MCF 10A (cell line): ENCODE measurements at regions not wholly inside any gene's neighbourhood (a gene's known extent, or its start where the extent isn't known, plus 50 kb on each side); places are given as distances from the start of the nearest gene placed in this dataset.

Source experiments
- BruUV-seq: library from RNA; stranded (reverse); fragments of 400-500 nt; replicated peaks from 2 replicates; lab custom pipeline; 2021; lab: Mats Ljungman, UMichigan
- CTCF ChIA-PET: fragments of 300-600 bp; sonication (Branson Sonifier 250); formaldehyde crosslinking; extraction: SDS; loops from one replicate; lab custom pipeline; 2021; ENCODE audit warnings: antibody characterized with exemption, inconsistent platforms; lab: Yijun Ruan, JAX
- POLR2A ChIA-PET: fragments of 300-600, 350-650 bp; sonication (Branson Sonifier 250); formaldehyde crosslinking; extraction: SDS; loops from one replicate; lab custom pipeline; 2020; ENCODE audit warnings: antibody characterized with exemption, inconsistent platforms; lab: Yijun Ruan, JAX
- DNase-seq: peaks from one replicate; pipeline ENCODE4 v3.0.0-alpha.2; 2018; ENCODE audit not compliant: unreplicated experiment
- H3K27ac Mint-ChIP-seq: one replicate; pipeline ENCODE4 v1.8.0; 2022; ENCODE audit warnings: mild to moderate bottlenecking, low read depth, mixed read lengths; ENCODE audit not compliant: unreplicated experiment
- H3K27me3 Mint-ChIP-seq: one replicate; pipeline ENCODE4 v1.8.0; 2022; ENCODE audit warnings: mixed read lengths; ENCODE audit not compliant: insufficient read depth, unreplicated experiment
- H3K36me3 Mint-ChIP-seq: one replicate; pipeline ENCODE4 v1.8.0; 2022; ENCODE audit warnings: mild to moderate bottlenecking, moderate library complexity, mixed read lengths; ENCODE audit not compliant: insufficient read depth, unreplicated experiment
- H3K4me1 Mint-ChIP-seq: one replicate; pipeline ENCODE4 v1.8.0; 2022; ENCODE audit warnings: mixed read lengths; ENCODE audit not compliant: insufficient read depth, unreplicated experiment
- H3K4me3 Mint-ChIP-seq: one replicate; pipeline ENCODE4 v1.8.0; 2022; ENCODE audit warnings: mild to moderate bottlenecking, moderate library complexity, mixed read lengths; ENCODE audit not compliant: unreplicated experiment
- H3K9me3 Mint-ChIP-seq: one replicate; pipeline ENCODE4 v1.8.0; 2022; ENCODE audit warnings: mixed read lengths; ENCODE audit not compliant: unreplicated experiment
- CTCF ChIP-seq: fragments of 200-600 bp; IDR thresholded peaks from one replicate; pipeline ENCODE4 v1.8.0; 2022; ENCODE audit warnings: antibody characterized with exemption, mild to moderate bottlenecking; ENCODE audit not compliant: unreplicated experiment
- intact Hi-C: fragments of 100-400 bp; cut with micrococcal nuclease; formaldehyde crosslinking; loops from 2 replicates; pipeline ENCODE4 v1.14.1; 2022

GRCh38 chr3:76889911-76890310, 150.0 kb upstream of the ROBO2 start:
- Mint-ChIP-seq H3K9me3 (no peaks in the 10 kb centered on the region), H3K36me3 (no peaks in the 10 kb centered on the region), H3K27me3 (peaks cover 50% of the 10 kb centered on the region), H3K4me3 (no peak overlapping the region), H3K27ac (no peak overlapping the region), H3K4me1 (no peaks in the 10 kb centered on the region)
- intact Hi-C loops = no loop called here
- no peak for DNase-seq
- BruUV-seq = no TSS peak
- CTCF ChIA-PET = no interaction called here
- no peak for TF ChIP-seq CTCF
- POLR2A ChIA-PET = no interaction called here

- no peaks in the 10 kb centered on the region for H3K4me1 Mint-ChIP-seq
- H3K4me3 Mint-ChIP-seq = no peak overlapping the region
- H3K27me3 Mint-ChIP-seq = peaks cover 50% of the 10 kb centered on the region
- ChIA-PET POLR2A (no interaction called here), CTCF (interaction anchor here (0.6 to 0.7 kb wide), 2 partner anchors 166 to 461 kb away, joined by 3 to 4 read pairs; no protein-coding TSS in a partner anchor)
- DNase-seq = no peak
- no peaks in the 10 kb centered on the region for H3K9me3 Mint-ChIP-seq
- no peak for TF ChIP-seq CTCF
- intact Hi-C loops = no loop called here
- H3K36me3 Mint-ChIP-seq = no peaks in the 10 kb centered on the region
- no peak overlapping the region for H3K27ac Mint-ChIP-seq
- no TSS peak for BruUV-seq
Measured at GRCh38 chr3:76897076-76897475, 142.8 kb upstream of the ROBO2 start.

GRCh38 chr3:76900596-76900995, 139.3 kb upstream of the ROBO2 start:
- H3K4me1 Mint-ChIP-seq = no peaks in the 10 kb centered on the region
- H3K4me3 Mint-ChIP-seq = no peak overlapping the region
- no TSS peak for BruUV-seq
- POLR2A ChIA-PET = no interaction called here
- CTCF ChIA-PET = no interaction called here
- no peak for TF ChIP-seq CTCF
- H3K27ac Mint-ChIP-seq = no peak overlapping the region
- intact Hi-C loops = no loop called here
- H3K36me3 Mint-ChIP-seq = no peaks in the 10 kb centered on the region
- DNase-seq = no peak
- H3K27me3 Mint-ChIP-seq = peaks cover 66% of the 10 kb centered on the region
- H3K9me3 Mint-ChIP-seq = no peaks in the 10 kb centered on the region

DNA sequence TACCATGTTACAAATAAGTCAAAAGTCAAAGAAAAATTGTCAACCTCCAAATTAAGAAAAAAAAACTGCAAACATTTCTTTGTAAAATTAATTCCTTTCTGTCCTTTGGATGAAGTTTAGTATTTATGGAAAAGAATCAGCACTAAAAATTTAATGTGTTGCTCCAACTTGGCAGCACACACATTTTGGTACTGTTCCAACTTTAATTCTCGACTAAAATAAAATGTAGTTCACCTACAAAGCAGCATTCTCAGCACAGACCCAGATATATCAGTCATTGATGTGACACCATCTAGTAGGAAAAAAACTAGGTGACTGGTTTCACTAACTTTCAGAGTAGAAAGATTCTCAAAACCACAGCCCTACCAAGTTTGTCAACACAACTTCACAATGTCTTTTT, 131.7 kb upstream of the ROBO2 start:
- H3K27me3 Mint-ChIP-seq = peaks cover 74% of the 10 kb centered on the region
- ChIA-PET POLR2A (no interaction called here), CTCF (no interaction called here)
- intact Hi-C loops = no loop called here
- no peak for DNase-seq
- BruUV-seq = no TSS peak
- H3K9me3 Mint-ChIP-seq = no peaks in the 10 kb centered on the region
- TF ChIP-seq CTCF = no peak
- H3K4me3 Mint-ChIP-seq = no peak overlapping the region
- H3K4me1 Mint-ChIP-seq = no peaks in the 10 kb centered on the region
- no peaks in the 10 kb centered on the region for H3K36me3 Mint-ChIP-seq
- H3K27ac Mint-ChIP-seq = no peak overlapping the region
